ENCODE measurements at regions not wholly inside any gene's neighbourhood (a gene's known extent, or its start where the extent isn't known, plus 50 kb on each side); places are given as distances from the start of the nearest gene placed in this dataset.

GRCh38 chr4:114163051-114163450, 183.6 kb upstream of the ARSJ start:
- TF ChIP-seq, protein P1, sequence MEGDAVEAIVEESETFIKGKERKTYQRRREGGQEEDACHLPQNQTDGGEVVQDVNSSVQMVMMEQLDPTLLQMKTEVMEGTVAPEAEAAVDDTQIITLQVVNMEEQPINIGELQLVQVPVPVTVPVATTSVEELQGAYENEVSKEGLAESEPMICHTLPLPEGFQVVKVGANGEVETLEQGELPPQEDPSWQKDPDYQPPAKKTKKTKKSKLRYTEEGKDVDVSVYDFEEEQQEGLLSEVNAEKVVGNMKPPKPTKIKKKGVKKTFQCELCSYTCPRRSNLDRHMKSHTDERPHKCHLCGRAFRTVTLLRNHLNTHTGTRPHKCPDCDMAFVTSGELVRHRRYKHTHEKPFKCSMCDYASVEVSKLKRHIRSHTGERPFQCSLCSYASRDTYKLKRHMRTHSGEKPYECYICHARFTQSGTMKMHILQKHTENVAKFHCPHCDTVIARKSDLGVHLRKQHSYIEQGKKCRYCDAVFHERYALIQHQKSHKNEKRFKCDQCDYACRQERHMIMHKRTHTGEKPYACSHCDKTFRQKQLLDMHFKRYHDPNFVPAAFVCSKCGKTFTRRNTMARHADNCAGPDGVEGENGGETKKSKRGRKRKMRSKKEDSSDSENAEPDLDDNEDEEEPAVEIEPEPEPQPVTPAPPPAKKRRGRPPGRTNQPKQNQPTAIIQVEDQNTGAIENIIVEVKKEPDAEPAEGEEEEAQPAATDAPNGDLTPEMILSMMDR (IDR thresholded peaks at IDR 0.05) = no peak
- TF ChIP-seq POLR2A (IDR thresholded peaks at IDR 0.05) (no peak), EP300 (IDR thresholded peaks at IDR 0.05) (no peak), POLR2AphosphoS5 (IDR thresholded peaks at IDR 0.05) (no peak)

All from sigmoid colon (tissue), 4 donors.